ENCODE measurements at regions not wholly inside any gene's neighbourhood (a gene's known extent, or its start where the extent isn't known, plus 50 kb on each side); places are given as distances from the start of the nearest gene placed in this dataset.
"Not testable (repeated sequence)": the region's sequence is repeated elsewhere in the genome, so short reads cannot be mapped to it uniquely, and the experiment has no call there.

GRCh38 chr14:37650356-37651037 is 55.1 kb downstream of the TTC6 start:
- no peak for DNase-seq

- DNase-seq, result no peak
Measured at GRCh38 chr14:37652042-37652441, 56.6 kb downstream of the TTC6 start.

- no peak for DNase-seq
Measured at GRCh38 chr14:37655418-37655817, 60.0 kb downstream of the TTC6 start.

GRCh38 chr14:37658156-37658555 is 62.7 kb downstream of the TTC6 start:
- DNase-seq, result no peak

GRCh38 chr14:37663498-37663897 is 68.1 kb downstream of the TTC6 start:
- DNase-seq, result no peak

- no peak for DNase-seq
Measured at GRCh38 chr14:37665479-37665878, 70.0 kb downstream of the TTC6 start.

- no peak for DNase-seq
Measured at GRCh38 chr14:37665951-37666350, 70.5 kb downstream of the TTC6 start.

GRCh38 chr14:37668646-37669045 is 73.2 kb downstream of the TTC6 start:
- no peak for DNase-seq

- no peak for DNase-seq
Measured at GRCh38 chr14:37669242-37669641, 73.8 kb downstream of the TTC6 start.

- no peak for DNase-seq
Measured at GRCh38 chr14:37673439-37673838, 78.0 kb downstream of the TTC6 start.

GRCh38 chr14:37678916-37679315 is 83.5 kb downstream of the TTC6 start:
- DNase-seq, result no peak

GRCh38 chr14:37681486-37681885 is 86.1 kb downstream of the TTC6 start:
- no peak for DNase-seq

GRCh38 chr14:37692680-37693079 is 97.3 kb downstream of the TTC6 start:
- not testable (repeated sequence) for DNase-seq

GRCh38 chr14:37693420-37693819 is 98.0 kb downstream of the TTC6 start:
- not testable (repeated sequence) for DNase-seq

- DNase-seq, result no peak
Measured at GRCh38 chr14:37695866-37696265, 100.4 kb downstream of the TTC6 start.

GRCh38 chr14:37697489-37698121 is 102.2 kb downstream of the TTC6 start:
- no peak for DNase-seq

- DNase-seq, result no peak
Measured at GRCh38 chr14:37698840-37699777, 103.7 kb downstream of the TTC6 start.

- no peak for DNase-seq
Measured at GRCh38 chr14:37707716-37708115, 112.3 kb downstream of the TTC6 start.

- no peak for DNase-seq
Measured at GRCh38 chr14:37708481-37708880, 113.1 kb downstream of the TTC6 start.

GRCh38 chr14:37709419-37710195 is 114.2 kb downstream of the TTC6 start:
- no peak for DNase-seq

- DNase-seq, result no peak
Measured at GRCh38 chr14:37711356-37711830, 116.0 kb downstream of the TTC6 start.

GRCh38 chr14:37711831-37712475 is 116.5 kb downstream of the TTC6 start:
- DNase-seq, result no peak

Data from stimulated activated CD4-positive, alpha-beta T cell treated with anti-CD3 and anti-CD28 coated beads, Interleukin-4, amount 100 ng/mL, for 4 hours (primary cell).